Ishikawa (cell line): ENCODE measurements at regions not wholly inside any gene's neighbourhood (a gene's known extent, or its start where the extent isn't known, plus 50 kb on each side); places are given as distances from the start of the nearest gene placed in this dataset.

Experiments
- CEBPB ChIP-seq: IDR thresholded peaks from 2 replicates; pipeline ENCODE4 v1.6.1; 2012
- CREB1 ChIP-seq: IDR thresholded peaks from 2 replicates; pipeline ENCODE4 v1.6.1; 2012; ENCODE audit warnings: low read depth
- EGR1 ChIP-seq: IDR thresholded peaks from 2 replicates; pipeline ENCODE4 v1.6.1; 2012
- EP300 ChIP-seq: IDR thresholded peaks from 2 replicates; pipeline ENCODE4 v1.6.1; 2012; ENCODE audit warnings: borderline replicate concordance
- FOXM1 ChIP-seq: IDR thresholded peaks from 2 replicates; pipeline ENCODE4 v1.6.1; 2012; ENCODE audit warnings: low read depth, borderline replicate concordance
- MAX ChIP-seq: IDR thresholded peaks from 2 replicates; pipeline ENCODE4 v1.6.1; 2012
- NFIC ChIP-seq: IDR thresholded peaks from 2 replicates; pipeline ENCODE4 v1.6.1; 2012
- RAD21 ChIP-seq: IDR thresholded peaks from 2 replicates; pipeline ENCODE4 v1.6.1; 2012; ENCODE audit warnings: low read depth
- REST ChIP-seq: IDR thresholded peaks from 2 replicates; pipeline ENCODE4 v1.6.1; 2012; ENCODE audit warnings: low read depth, mild to moderate bottlenecking
- TAF1 ChIP-seq: IDR thresholded peaks from 2 replicates; pipeline ENCODE4 v1.6.1; 2012; ENCODE audit warnings: low read depth, mild to moderate bottlenecking
- TCF12 ChIP-seq: IDR thresholded peaks from 2 replicates; pipeline ENCODE4 v1.6.1; 2012; ENCODE audit warnings: low read depth
- TEAD4 ChIP-seq: IDR thresholded peaks from 2 replicates; pipeline ENCODE4 v1.6.1; 2012
- USF1 ChIP-seq: IDR thresholded peaks from 2 replicates; pipeline ENCODE4 v1.6.1; 2012
- YY1 ChIP-seq: IDR thresholded peaks from 2 replicates; pipeline ENCODE4 v1.6.1; 2012; ENCODE audit warnings: low read depth
- ZBTB7A ChIP-seq: IDR thresholded peaks from 2 replicates; pipeline ENCODE4 v1.6.1; 2012; ENCODE audit warnings: low read depth

DNA sequence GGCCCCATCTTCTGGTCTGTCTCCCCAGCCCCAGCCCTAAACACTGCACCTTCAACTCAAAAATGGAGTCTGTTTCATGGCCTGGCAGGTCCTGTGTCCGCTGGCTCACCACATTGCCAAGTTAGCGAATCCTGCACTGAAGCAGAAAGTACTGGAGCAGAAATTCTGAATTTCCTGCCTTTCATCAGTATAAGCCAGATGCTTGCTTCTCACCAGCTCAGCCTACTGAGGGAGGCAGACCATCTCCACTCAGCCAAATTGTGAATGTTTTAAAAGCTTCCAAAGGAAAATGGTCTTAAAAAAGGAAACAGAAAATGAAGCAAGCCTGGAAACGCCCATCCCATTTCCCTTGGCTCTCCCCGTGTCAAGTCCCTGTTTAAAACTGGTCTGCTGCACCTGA, 157.8 kb downstream of the C1D start:
- TF ChIP-seq EGR1 (no peak), USF1 (no peak), FOXM1 (no peak), TEAD4 (no peak), REST (no peak), MAX (no peak), NFIC (no peak), CREB1 (no peak), TAF1 (no peak), YY1 (no peak), CEBPB (no peak), TCF12 (no peak)

- TF ChIP-seq YY1 (no peak), NFIC (peak; percentile 27; the same call in 1 of the 2 replicates), EP300 (peak; percentile 33; the same call in 1 of the 2 replicates), TEAD4 (peak; percentile 59)
Observed at GRCh38 chr2:67917332-67918054, 145.3 kb downstream of the C1D start.

DNA sequence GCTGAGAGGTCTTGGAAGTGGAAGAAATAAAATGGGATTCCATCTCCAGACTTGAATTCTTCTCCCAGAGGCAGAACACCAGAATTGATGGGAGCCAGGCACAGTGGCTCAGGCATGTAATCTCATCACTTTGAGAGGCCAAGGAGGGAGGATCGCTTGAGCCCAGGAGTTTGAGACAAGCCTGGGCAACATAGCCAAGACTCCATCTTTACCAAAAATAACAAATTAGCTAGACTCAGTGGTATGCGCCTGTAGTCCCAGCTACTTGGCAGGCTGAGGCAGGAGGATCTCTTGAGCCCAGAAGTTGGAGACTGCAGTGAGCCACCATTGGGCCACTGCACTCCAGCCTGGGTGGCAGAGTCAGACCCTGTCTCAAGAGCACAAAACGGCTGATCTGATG, 144.3 kb downstream of the C1D start:
- TF ChIP-seq TCF12 (no peak), CREB1 (no peak), ZBTB7A (no peak), EP300 (no peak), RAD21 (no peak), CEBPB (no peak), FOXM1 (no peak), TEAD4 (no peak), NFIC (no peak), YY1 (no peak)

- no peak for TF ChIP-seq TEAD4
- no peak for TF ChIP-seq USF1
- no peak for TF ChIP-seq NFIC
- no peak for TF ChIP-seq EP300
- TF ChIP-seq CEBPB = no peak
- no peak for TF ChIP-seq YY1
- TF ChIP-seq CREB1 = no peak
- no peak for TF ChIP-seq TCF12
Observed at GRCh38 chr2:67919490-67919889, 143.3 kb downstream of the C1D start.

- no peak for TF ChIP-seq REST
- TF ChIP-seq CEBPB = no peak
- no peak for TF ChIP-seq NFIC
- TF ChIP-seq ZBTB7A = no peak
- no peak for TF ChIP-seq EP300
Observed at GRCh38 chr2:67922080-67922785, 140.6 kb downstream of the C1D start.

- TF ChIP-seq YY1 (no peak), FOXM1 (no peak), NFIC (peak; percentile 76), EP300 (no peak), REST (no peak), USF1 (no peak), EGR1 (no peak)
Observed at GRCh38 chr2:67923696-67924095, 139.1 kb downstream of the C1D start.
